NB4 (cell line): ENCODE measurements at regions not wholly inside any gene's neighbourhood (a gene's known extent, or its start where the extent isn't known, plus 50 kb on each side); places are given as distances from the start of the nearest gene placed in this dataset.

Experiments used
- DNase-seq: peaks from one replicate; pipeline ENCODE4 v3.0.0; 2010; ENCODE audit warnings: low read depth
- H3K4me3 ChIP-seq: one replicate; pipeline ENCODE4 v1.5.1; 2011; ENCODE audit warnings: mild to moderate bottlenecking, low read depth, low read length, moderate library complexity
- CTCF ChIP-seq: IDR thresholded peaks from one replicate; pipeline ENCODE4 v1.5.1; 2012; ENCODE audit warnings: low read depth, low read length
- MAX ChIP-seq: IDR thresholded peaks from 2 replicates; pipeline ENCODE4 v1.6.1; 2011; ENCODE audit warnings: low read depth, low read length
- MYC ChIP-seq: IDR thresholded peaks from 2 replicates; pipeline ENCODE4 v1.6.1; 2011; ENCODE audit warnings: low read depth, low read length
- POLR2A ChIP-seq: IDR thresholded peaks from 2 replicates; pipeline ENCODE4 v1.6.1; 2011; ENCODE audit warnings: mild to moderate bottlenecking; ENCODE audit not compliant: insufficient read length; ENCODE audit errors: extremely low read depth

- H3K4me3 ChIP-seq: no peak overlapping the region
- no peak for DNase-seq
- no peak for TF ChIP-seq MAX
- TF ChIP-seq MYC: no peak
- no peak for TF ChIP-seq POLR2A
- TF ChIP-seq CTCF: no peak
These were observed 255.1 kb upstream of the KRR1 start for GRCh38 chr12:75766263-75767160.

GRCh38 chr12:75765170-75766059, 254.0 kb upstream of the KRR1 start:
- H3K4me3 ChIP-seq: no peak overlapping the region
- no peak for DNase-seq
- TF ChIP-seq MYC (no peak), CTCF (no peak), POLR2A (no peak), MAX (no peak)

- no peak for TF ChIP-seq MAX
- no peak for TF ChIP-seq CTCF
- no peak for DNase-seq
- H3K4me3 ChIP-seq: no peak overlapping the region
These were observed 252.9 kb upstream of the KRR1 start for GRCh38 chr12:75764091-75764841.

- no peak for DNase-seq
- no peak overlapping the region for H3K4me3 ChIP-seq
- TF ChIP-seq POLR2A: no peak
- TF ChIP-seq CTCF: no peak
- no peak for TF ChIP-seq MYC
- TF ChIP-seq MAX: no peak
These were observed 249.3 kb upstream of the KRR1 start for GRCh38 chr12:75760573-75761294.
